GM12875 (cell line): ENCODE measurements at regions not wholly inside any gene's neighbourhood (a gene's known extent, or its start where the extent isn't known, plus 50 kb on each side); places are given as distances from the start of the nearest gene placed in this dataset.
"Not testable (repeated sequence)": the region's sequence is repeated elsewhere in the genome, so short reads cannot be mapped to it uniquely, and the experiment has no call there.

ENCODE experiments used
- H3K4me3 ChIP-seq: one replicate; pipeline ENCODE4 v1.5.1; 2011; ENCODE audit warnings: low read depth, low read length, control low read depth
- CTCF ChIP-seq: IDR thresholded peaks from 2 replicates; pipeline ENCODE4 v1.5.1; 2011; ENCODE audit warnings: low read depth, mild to moderate bottlenecking, control low read depth, inconsistent platforms, low read length, moderate library complexity, borderline replicate concordance; ENCODE audit not compliant: insufficient read depth

- no peak overlapping the region for H3K4me3 ChIP-seq
- no peak for TF ChIP-seq CTCF
Measured at GRCh38 chr10:83760142-83760541, 379.2 kb upstream of the GHITM start.

- H3K4me3 ChIP-seq, result no peak overlapping the region
- TF ChIP-seq CTCF, result no peak
Measured at GRCh38 chr10:83764666-83765065, 374.6 kb upstream of the GHITM start.

- TF ChIP-seq CTCF, result no peak
- H3K4me3 ChIP-seq, result no peak overlapping the region
Measured at GRCh38 chr10:83765731-83766130, 373.6 kb upstream of the GHITM start.

- TF ChIP-seq CTCF, result no peak
- H3K4me3 ChIP-seq, result no peak overlapping the region
Measured at GRCh38 chr10:83769281-83769820, 370.0 kb upstream of the GHITM start.

- H3K4me3 ChIP-seq, result not testable (repeated sequence)
Measured at GRCh38 chr10:83786701-83787100, 352.6 kb upstream of the GHITM start.

GRCh38 chr10:83801983-83802382 lies 337.3 kb upstream of the GHITM start:
- TF ChIP-seq CTCF, result peak; percentile 25; the same call in 1 of the 2 replicates
- H3K4me3 ChIP-seq, result no peak overlapping the region

GRCh38 chr10:83806717-83807116 lies 332.6 kb upstream of the GHITM start:
- no peak for TF ChIP-seq CTCF
- H3K4me3 ChIP-seq, result no peak overlapping the region

GRCh38 chr10:83809001-83809400 lies 330.3 kb upstream of the GHITM start:
- TF ChIP-seq CTCF, result no peak
- H3K4me3 ChIP-seq, result no peak overlapping the region
